ENCODE measurements at regions not wholly inside any gene's neighbourhood (a gene's known extent, or its start where the extent isn't known, plus 50 kb on each side); places are given as distances from the start of the nearest gene placed in this dataset.

GRCh38 chr15:99902248-99902928 lies 169.2 kb upstream of the LYSMD4 start:
- ATAC-seq (ENCODE audit: insufficient read depth, low read depth): no peak
- TF ChIP-seq EZH2 (IDR thresholded peaks at IDR 0.05; ENCODE audit: borderline replicate concordance, low read depth, low read length, severe bottlenecking) (no peak), CTCF (IDR thresholded peaks at IDR 0.05; ENCODE audit: borderline replicate concordance, extremely low read depth, low read length, poor library complexity, severe bottlenecking) (no peak)

GRCh38 chr15:99895956-99896311 lies 162.7 kb upstream of the LYSMD4 start:
- no peaks in the 10 kb centered on the region for H3K9me3 ChIP-seq (ENCODE audit: insufficient read depth, low read length, severe bottlenecking)
- no peak overlapping the region for H2AFZ ChIP-seq (ENCODE audit: low read depth, low read length)
- H3K27me3 ChIP-seq (ENCODE audit: insufficient read depth, low read length, poor library complexity): no peaks in the 10 kb centered on the region
- H3K36me3 ChIP-seq (ENCODE audit: insufficient read depth, low read length): no peaks in the 10 kb centered on the region
- no peak overlapping the region for H3K9ac ChIP-seq (ENCODE audit: low read depth, low read length)
- TF ChIP-seq CTCF (IDR thresholded peaks at IDR 0.05; ENCODE audit: borderline replicate concordance, extremely low read depth, low read length, poor library complexity, severe bottlenecking) (no peak), EZH2 (IDR thresholded peaks at IDR 0.05; ENCODE audit: borderline replicate concordance, low read depth, low read length, severe bottlenecking) (no peak)
- H3K4me2 ChIP-seq (ENCODE audit: insufficient read depth, low read length): no peak overlapping the region
- DNase-seq (no peak), ATAC-seq (ENCODE audit: insufficient read depth, low read depth) (no peak)
- H3K27ac ChIP-seq (ENCODE audit: low read length): no peak overlapping the region
- no peaks in the 10 kb centered on the region for H3K79me2 ChIP-seq (ENCODE audit: insufficient read depth, low read length)
- H3K4me1 ChIP-seq (ENCODE audit: insufficient read depth, low read length): no peaks in the 10 kb centered on the region
- no peak overlapping the region for H3K4me3 ChIP-seq (ENCODE audit: low read depth in 1 of 2, low read length in 2 of 2)
- no peaks in the 10 kb centered on the region for H4K20me1 ChIP-seq (ENCODE audit: insufficient read depth, low read length)

More at GRCh38 chr15:99902248-99902928, 169.2 kb upstream of the LYSMD4 start:
- H3K9ac ChIP-seq (ENCODE audit: low read depth, low read length): no peak overlapping the region
- no peaks in the 10 kb centered on the region for H3K36me3 ChIP-seq (ENCODE audit: insufficient read depth, low read length)
- no peaks in the 10 kb centered on the region for H4K20me1 ChIP-seq (ENCODE audit: insufficient read depth, low read length)
- H3K79me2 ChIP-seq (ENCODE audit: insufficient read depth, low read length): no peaks in the 10 kb centered on the region
- no peaks in the 10 kb centered on the region for H3K9me3 ChIP-seq (ENCODE audit: insufficient read depth, low read length, severe bottlenecking)
- DNase-seq: no peak
- H3K4me3 ChIP-seq (ENCODE audit: low read depth in 1 of 2, low read length in 2 of 2): no peak overlapping the region
- H3K4me1 ChIP-seq (ENCODE audit: insufficient read depth, low read length): no peaks in the 10 kb centered on the region
- H3K27ac ChIP-seq (ENCODE audit: low read length): no peak overlapping the region
- H3K27me3 ChIP-seq (ENCODE audit: insufficient read depth, low read length, poor library complexity): no peaks in the 10 kb centered on the region
- H2AFZ ChIP-seq (ENCODE audit: low read depth, low read length): no peak overlapping the region
- no peak overlapping the region for H3K4me2 ChIP-seq (ENCODE audit: insufficient read depth, low read length)

GRCh38 chr15:99895189-99895955 lies 162.1 kb upstream of the LYSMD4 start:
- TF ChIP-seq CTCF (IDR thresholded peaks at IDR 0.05; ENCODE audit: borderline replicate concordance, extremely low read depth, low read length, poor library complexity, severe bottlenecking) (no peak), EZH2 (IDR thresholded peaks at IDR 0.05; ENCODE audit: borderline replicate concordance, low read depth, low read length, severe bottlenecking) (no peak)
- Histone ChIP-seq H3K9me3 (ENCODE audit: insufficient read depth, low read length, severe bottlenecking) (no peaks in the 10 kb centered on the region), H3K36me3 (ENCODE audit: insufficient read depth, low read length) (no peaks in the 10 kb centered on the region), H3K27me3 (ENCODE audit: insufficient read depth, low read length, poor library complexity) (no peaks in the 10 kb centered on the region), H4K20me1 (ENCODE audit: insufficient read depth, low read length) (no peaks in the 10 kb centered on the region), H3K79me2 (ENCODE audit: insufficient read depth, low read length) (no peaks in the 10 kb centered on the region), H3K4me2 (ENCODE audit: insufficient read depth, low read length) (no peak overlapping the region), H3K27ac (ENCODE audit: low read length) (no peak overlapping the region), H3K9ac (ENCODE audit: low read depth, low read length) (no peak overlapping the region), H3K4me3 (ENCODE audit: low read depth in 1 of 2, low read length in 2 of 2) (no peak overlapping the region), H3K4me1 (ENCODE audit: insufficient read depth, low read length) (no peaks in the 10 kb centered on the region), H2AFZ (ENCODE audit: low read depth, low read length) (no peak overlapping the region)
- DNase-seq: no peak
- no peak for ATAC-seq (ENCODE audit: insufficient read depth, low read depth)
